ENCODE measurements at regions not wholly inside any gene's neighbourhood (a gene's known extent, or its start where the extent isn't known, plus 50 kb on each side); places are given as distances from the start of the nearest gene placed in this dataset.

GRCh38 chr21:35893156-35893555, 167.2 kb downstream of the SETD4 start:
- no peak for ATAC-seq
- TF ChIP-seq ZFP3 (CRISPR knock-in tag; IDR thresholded peaks at IDR 0.05) (no peak), OSR1 (CRISPR knock-in tag; IDR thresholded peaks at IDR 0.05) (no peak), CREB5 (CRISPR knock-in tag; IDR thresholded peaks at IDR 0.05; ENCODE audit: low read depth) (no peak), RARB (CRISPR knock-in tag; IDR thresholded peaks at IDR 0.05) (no peak), POU6F1 (CRISPR knock-in tag; IDR thresholded peaks at IDR 0.05; ENCODE audit: borderline replicate concordance, low read depth) (no peak), TOX (CRISPR knock-in tag; IDR thresholded peaks at IDR 0.05; ENCODE audit: borderline replicate concordance) (no peak), SNAI2 (CRISPR knock-in tag; IDR thresholded peaks at IDR 0.05) (no peak)

GRCh38 chr21:35886887-35887286, 173.4 kb downstream of the SETD4 start:
- no peak for ATAC-seq
- no peak for TF ChIP-seq SNAI2 (CRISPR knock-in tag; IDR thresholded peaks at IDR 0.05)
- TF ChIP-seq POU6F1 (CRISPR knock-in tag; IDR thresholded peaks at IDR 0.05; ENCODE audit: borderline replicate concordance, low read depth), result no peak
- no peak for TF ChIP-seq CSRNP3 (CRISPR knock-in tag; IDR thresholded peaks at IDR 0.05)
- no peak for TF ChIP-seq ZFP3 (CRISPR knock-in tag; IDR thresholded peaks at IDR 0.05)
- no peak for TF ChIP-seq PPARA (CRISPR knock-in tag; IDR thresholded peaks at IDR 0.05; ENCODE audit: borderline replicate concordance)
- TF ChIP-seq PATZ1 (CRISPR knock-in tag; IDR thresholded peaks at IDR 0.05; ENCODE audit: borderline replicate concordance), result no peak
- no peak for TF ChIP-seq ZC3H10 (CRISPR knock-in tag; IDR thresholded peaks at IDR 0.05)
- TF ChIP-seq ISL1 (CRISPR knock-in tag; IDR thresholded peaks at IDR 0.05), result no peak
- TF ChIP-seq RARB (CRISPR knock-in tag; IDR thresholded peaks at IDR 0.05), result no peak
- TF ChIP-seq CSDC2 (CRISPR knock-in tag; IDR thresholded peaks at IDR 0.05), result no peak
- TF ChIP-seq CREB5 (CRISPR knock-in tag; IDR thresholded peaks at IDR 0.05; ENCODE audit: low read depth), result no peak
- TF ChIP-seq ESRRG (CRISPR knock-in tag; IDR thresholded peaks at IDR 0.05), result no peak
- TF ChIP-seq ARNTL (CRISPR knock-in tag; IDR thresholded peaks at IDR 0.05; ENCODE audit: borderline replicate concordance, low read depth), result no peak

GRCh38 chr21:35885942-35886541, 174.3 kb downstream of the SETD4 start:
- no peak for TF ChIP-seq ZC3H10 (CRISPR knock-in tag; IDR thresholded peaks at IDR 0.05)
- TF ChIP-seq OSR1 (CRISPR knock-in tag; IDR thresholded peaks at IDR 0.05), result no peak
- ATAC-seq, result no peak

GRCh38 chr21:35882791-35883240, 177.5 kb downstream of the SETD4 start:
- no peak for ATAC-seq
- no peak for TF ChIP-seq TOX (CRISPR knock-in tag; IDR thresholded peaks at IDR 0.05; ENCODE audit: borderline replicate concordance)
- TF ChIP-seq PPARA (CRISPR knock-in tag; IDR thresholded peaks at IDR 0.05; ENCODE audit: borderline replicate concordance), result no peak
- no peak for TF ChIP-seq RARB (CRISPR knock-in tag; IDR thresholded peaks at IDR 0.05)
- TF ChIP-seq ZNF565 (CRISPR knock-in tag; conservative IDR thresholded peaks at IDR 0.05; ENCODE audit: low read depth), result no peak
- no peak for TF ChIP-seq SNAI2 (CRISPR knock-in tag; IDR thresholded peaks at IDR 0.05)
- TF ChIP-seq ZNF8 (CRISPR knock-in tag; IDR thresholded peaks at IDR 0.05), result no peak
- TF ChIP-seq TSHZ2 (CRISPR knock-in tag; IDR thresholded peaks at IDR 0.05), result no peak
- TF ChIP-seq ZFP3 (CRISPR knock-in tag; IDR thresholded peaks at IDR 0.05), result no peak
- TF ChIP-seq ZFP30 (CRISPR knock-in tag; IDR thresholded peaks at IDR 0.05), result no peak
- TF ChIP-seq POU6F1 (CRISPR knock-in tag; IDR thresholded peaks at IDR 0.05; ENCODE audit: borderline replicate concordance, low read depth), result no peak

Measured in SK-N-SH treated with all-trans-retinoic acid at 6 μM for 48 hours (cell line).